GM21619 (cell line): ENCODE measurements at regions not wholly inside any gene's neighbourhood (a gene's known extent, or its start where the extent isn't known, plus 50 kb on each side); places are given as distances from the start of the nearest gene placed in this dataset.
A peak's percentile ranks its signal among the peaks of the same experiment; 100 is the strongest.
"Not testable (repeated sequence)": the region's sequence is repeated elsewhere in the genome, so short reads cannot be mapped to it uniquely, and the experiment has no call there.

ENCODE experiments used
- ATAC-seq: cut with Tn5 transposase; IDR thresholded peaks from one replicate; pipeline ENCODE4 v1.9.1; 2021; ENCODE audit not compliant: unreplicated experiment

DNA sequence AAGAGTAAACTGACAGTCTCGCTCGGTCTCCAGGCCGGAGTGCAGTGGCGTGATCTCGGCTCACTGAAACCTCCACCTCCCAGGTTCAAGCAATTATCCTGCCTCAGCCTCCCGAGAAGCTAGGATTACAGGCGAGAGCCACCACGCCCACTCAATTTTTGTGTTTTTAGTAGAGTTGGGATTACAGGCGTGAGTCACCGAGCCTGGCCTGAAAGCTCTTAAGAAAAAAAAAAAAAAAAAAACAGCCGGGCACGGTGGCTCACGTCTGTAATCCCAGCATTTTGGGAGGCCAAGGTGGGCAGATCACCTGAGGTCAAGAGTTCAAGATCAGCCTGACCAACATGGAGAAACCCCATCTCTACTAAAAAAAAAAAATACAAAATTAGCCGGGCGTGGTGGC, 55.3 kb upstream of the THOC2 start:
- not testable (repeated sequence) for ATAC-seq

- no peak for ATAC-seq
Observed at GRCh38 chrX:123788744-123789143, 55.9 kb upstream of the THOC2 start.

DNA sequence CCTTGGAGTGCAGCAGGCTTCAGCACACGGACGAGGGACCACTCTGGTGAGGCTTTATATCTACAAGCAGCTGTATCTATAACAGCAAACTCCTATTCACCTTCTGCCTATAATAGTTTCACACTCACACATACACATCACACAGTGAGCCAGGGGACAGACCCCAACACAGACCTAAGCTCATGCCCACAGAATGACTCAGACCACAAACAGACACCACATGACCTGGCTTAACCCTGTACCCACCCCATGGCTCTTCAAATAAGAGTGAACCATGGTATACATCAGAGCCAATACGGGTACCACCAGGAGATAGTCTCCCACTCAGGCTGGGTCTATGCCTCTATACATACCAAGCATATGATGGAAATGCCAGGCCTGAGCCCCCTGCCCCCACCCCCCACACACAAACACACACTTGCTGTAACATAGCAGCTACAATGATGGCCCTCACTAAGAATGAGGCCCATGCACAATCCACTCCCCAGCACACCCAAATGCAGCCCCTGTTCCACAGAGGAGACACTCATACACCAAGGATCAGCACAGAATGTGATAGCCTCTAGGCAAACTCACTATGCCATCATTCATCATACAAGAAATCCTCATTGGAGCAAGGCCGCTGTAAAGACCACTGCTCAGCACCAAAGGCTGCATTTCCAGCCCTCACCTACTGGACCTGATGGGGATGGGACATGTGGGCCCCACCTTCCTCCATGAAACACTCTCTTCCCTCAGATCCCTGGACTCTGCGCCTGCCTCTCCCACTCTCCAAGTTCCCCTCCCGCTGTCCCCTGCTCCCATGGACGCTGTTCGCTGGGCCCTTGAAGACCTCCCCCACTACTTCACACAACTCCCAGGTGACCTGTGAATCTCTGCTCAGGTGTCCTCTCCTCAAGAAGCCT, 62.1 kb upstream of the XIAP start:
- peak; percentile 40 for ATAC-seq

DNA sequence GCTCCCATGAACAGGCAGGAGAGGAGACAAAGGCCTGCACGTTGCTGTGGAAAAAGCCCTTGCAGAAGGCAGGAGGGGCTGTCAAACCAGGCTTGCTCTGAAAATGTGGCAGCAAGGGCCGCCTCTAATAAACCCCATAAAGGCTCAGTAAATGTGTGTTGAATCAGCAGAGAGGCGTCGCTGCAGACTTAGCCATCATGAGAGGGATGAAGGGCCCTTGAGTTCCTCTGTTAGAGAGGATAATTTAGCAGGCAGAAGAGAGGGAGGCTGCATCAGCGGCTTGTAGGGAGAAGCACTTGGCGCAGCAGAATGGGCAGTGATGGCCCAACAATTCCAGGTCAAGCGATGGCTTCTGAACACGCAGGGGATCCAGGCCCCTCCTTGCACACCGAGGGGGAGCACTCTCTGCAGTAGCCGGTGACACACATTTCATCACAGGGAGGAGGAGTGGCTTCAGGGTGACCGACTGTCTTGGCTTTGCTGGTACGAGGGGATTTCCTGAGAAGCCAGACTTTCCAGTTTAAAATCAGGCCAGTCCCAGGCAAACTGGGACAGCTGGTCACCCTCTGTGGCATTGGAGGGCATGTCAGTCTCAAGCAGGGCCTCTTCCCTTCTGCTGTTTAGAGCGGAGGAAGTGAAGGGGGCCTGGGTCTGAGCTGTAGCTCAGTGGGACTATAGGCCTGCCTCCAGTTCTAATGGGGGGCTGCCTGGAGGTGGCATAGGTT, 61.0 kb upstream of the XIAP start:
- not testable (repeated sequence) for ATAC-seq

- ATAC-seq, result no peak
Observed at GRCh38 chrX:123801901-123802300, 58.0 kb upstream of the XIAP start.

- no peak for ATAC-seq
Observed at GRCh38 chrX:123803331-123803983, 56.4 kb upstream of the XIAP start.

DNA sequence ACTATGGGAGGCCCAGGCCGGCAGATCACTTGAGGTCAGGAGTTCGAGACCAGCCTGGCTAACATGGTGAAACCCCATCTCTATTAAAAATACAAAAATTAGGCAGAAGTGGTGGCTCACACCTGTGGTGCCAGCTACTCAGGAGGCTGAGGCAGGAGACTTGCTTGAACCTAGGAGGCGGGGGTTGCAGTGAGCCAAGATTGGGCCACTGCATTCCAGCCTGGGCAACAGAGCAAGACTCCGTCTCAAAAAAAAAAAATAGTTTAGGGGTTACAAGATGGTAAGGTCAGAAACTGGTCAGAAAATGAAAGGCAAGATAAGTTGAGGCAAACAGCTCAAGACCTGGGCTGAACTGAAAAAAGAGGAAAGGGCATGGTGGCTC, 55.9 kb upstream of the XIAP start:
- not testable (repeated sequence) for ATAC-seq

DNA sequence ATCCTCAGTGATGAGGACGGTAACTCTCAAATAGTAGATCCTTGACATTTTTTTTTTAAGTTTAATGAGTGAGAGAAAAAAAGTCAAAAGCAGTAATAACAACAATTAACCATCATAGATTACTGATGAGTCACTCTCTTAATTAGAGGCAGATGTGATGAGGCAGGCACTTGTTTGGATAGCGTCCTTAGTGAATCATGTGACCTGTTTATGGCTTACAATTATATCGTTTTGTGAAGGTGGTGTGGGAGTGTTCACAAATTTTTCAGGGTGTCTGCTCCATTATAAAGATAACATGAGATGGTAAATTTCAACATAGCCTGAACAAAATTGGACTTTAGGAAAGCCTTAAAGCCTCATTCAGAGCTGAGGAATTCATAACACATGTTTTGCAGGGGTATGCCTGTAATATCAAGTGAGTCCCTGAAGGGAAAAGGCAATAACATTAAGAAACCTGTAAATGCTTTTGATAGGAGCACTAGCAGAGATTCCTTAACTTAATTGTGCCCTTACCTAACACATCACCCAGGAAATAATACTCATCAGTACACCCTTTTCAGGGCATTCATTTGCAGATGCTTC, 51.9 kb upstream of the XIAP start:
- ATAC-seq, result no peak

DNA sequence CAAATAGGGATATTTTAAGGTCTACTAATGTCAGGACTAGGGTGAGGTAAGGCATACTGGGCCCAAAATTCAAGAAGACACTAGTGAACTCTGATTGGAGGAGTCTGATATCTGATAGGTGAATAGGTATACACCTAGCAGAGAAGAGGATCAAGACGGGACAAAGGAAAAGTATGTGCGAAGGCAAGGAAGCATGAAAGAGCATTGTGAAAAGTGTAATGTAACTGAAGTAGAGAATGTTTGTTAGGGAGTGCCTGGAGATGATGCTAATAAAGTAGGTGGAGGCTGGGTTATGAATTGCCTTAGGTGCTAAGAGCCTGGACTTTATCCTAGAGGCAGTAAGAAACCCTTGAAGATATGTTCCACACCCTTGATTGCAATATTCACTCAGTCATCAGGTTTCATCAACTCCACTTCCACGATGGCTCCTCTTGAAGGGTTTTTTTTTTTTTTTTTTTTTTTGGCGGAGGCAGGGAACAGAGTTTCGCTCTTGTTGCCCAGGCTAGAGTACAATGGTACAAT, 49.9 kb upstream of the XIAP start:
- ATAC-seq, result no peak
